ENCODE measurements at regions not wholly inside any gene's neighbourhood (a gene's known extent, or its start where the extent isn't known, plus 50 kb on each side); places are given as distances from the start of the nearest gene placed in this dataset.

- TF ChIP-seq, protein P1, sequence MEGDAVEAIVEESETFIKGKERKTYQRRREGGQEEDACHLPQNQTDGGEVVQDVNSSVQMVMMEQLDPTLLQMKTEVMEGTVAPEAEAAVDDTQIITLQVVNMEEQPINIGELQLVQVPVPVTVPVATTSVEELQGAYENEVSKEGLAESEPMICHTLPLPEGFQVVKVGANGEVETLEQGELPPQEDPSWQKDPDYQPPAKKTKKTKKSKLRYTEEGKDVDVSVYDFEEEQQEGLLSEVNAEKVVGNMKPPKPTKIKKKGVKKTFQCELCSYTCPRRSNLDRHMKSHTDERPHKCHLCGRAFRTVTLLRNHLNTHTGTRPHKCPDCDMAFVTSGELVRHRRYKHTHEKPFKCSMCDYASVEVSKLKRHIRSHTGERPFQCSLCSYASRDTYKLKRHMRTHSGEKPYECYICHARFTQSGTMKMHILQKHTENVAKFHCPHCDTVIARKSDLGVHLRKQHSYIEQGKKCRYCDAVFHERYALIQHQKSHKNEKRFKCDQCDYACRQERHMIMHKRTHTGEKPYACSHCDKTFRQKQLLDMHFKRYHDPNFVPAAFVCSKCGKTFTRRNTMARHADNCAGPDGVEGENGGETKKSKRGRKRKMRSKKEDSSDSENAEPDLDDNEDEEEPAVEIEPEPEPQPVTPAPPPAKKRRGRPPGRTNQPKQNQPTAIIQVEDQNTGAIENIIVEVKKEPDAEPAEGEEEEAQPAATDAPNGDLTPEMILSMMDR (IDR thresholded peaks at IDR 0.05; ENCODE audit: extremely low read depth, missing control alignments) = no peak
- no peak for DNase-seq (ENCODE audit: low spot score)
Measured at GRCh38 chr5:121263456-121263855, 588.2 kb upstream of the FTMT start.

GRCh38 chr5:121264605-121265004 is 587.1 kb upstream of the FTMT start:
- DNase-seq (ENCODE audit: low spot score) = no peak
- TF ChIP-seq, protein P1 (IDR thresholded peaks at IDR 0.05; ENCODE audit: extremely low read depth, missing control alignments) = no peak

DNA sequence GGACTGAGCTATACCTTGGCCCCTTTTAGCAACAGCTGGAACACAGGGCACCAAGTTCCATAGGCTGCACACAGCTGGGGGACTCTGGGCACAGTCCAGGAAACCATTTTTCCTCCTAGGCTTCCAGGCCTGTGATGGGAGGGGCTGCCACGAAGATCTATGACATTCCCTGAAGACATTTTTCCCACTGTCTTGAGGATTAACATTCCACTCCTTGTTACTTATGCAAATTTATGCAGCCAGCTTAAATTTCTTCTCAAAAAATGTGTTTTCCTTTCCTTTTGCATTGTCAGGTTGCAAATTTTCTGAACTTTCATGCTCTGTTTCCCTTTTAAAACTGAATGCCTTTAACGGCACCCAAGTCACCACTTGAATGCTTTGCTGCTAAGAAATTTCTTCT is 580.1 kb upstream of the FTMT start:
- no peak for DNase-seq (ENCODE audit: low spot score)
- TF ChIP-seq, protein P1 (IDR thresholded peaks at IDR 0.05; ENCODE audit: extremely low read depth, missing control alignments) = no peak

GRCh38 chr5:121273833-121274433 is 577.7 kb upstream of the FTMT start:
- DNase-seq (ENCODE audit: low spot score) = no peak
- TF ChIP-seq, protein P1 (IDR thresholded peaks at IDR 0.05; ENCODE audit: extremely low read depth, missing control alignments) = no peak

DNA sequence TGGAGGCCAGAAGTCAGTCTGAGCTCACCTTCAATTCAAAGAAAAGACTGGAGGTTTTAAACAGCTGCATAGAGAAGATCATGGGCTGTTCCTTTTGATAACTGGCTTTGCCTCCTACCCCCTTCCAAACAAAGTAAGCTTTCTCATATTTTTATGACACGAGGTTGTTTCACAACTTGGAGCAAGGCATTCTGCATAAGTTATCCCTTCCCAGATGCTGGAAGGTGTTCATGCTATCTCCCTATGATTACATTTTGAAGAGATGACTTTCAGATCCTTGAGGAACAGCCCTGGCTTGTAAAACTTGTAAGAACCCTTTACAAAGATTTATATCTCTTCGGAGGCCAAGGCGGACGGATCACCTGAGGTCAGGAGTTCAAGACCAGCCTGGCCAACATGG is 571.9 kb upstream of the FTMT start:
- TF ChIP-seq, protein P1 (IDR thresholded peaks at IDR 0.05; ENCODE audit: extremely low read depth, missing control alignments) = no peak
- DNase-seq (ENCODE audit: low spot score) = no peak

- no peak for DNase-seq (ENCODE audit: low spot score)
- TF ChIP-seq, protein P1 (IDR thresholded peaks at IDR 0.05; ENCODE audit: extremely low read depth, missing control alignments) = no peak
Measured at GRCh38 chr5:121285801-121286521, 565.7 kb upstream of the FTMT start.

DNA sequence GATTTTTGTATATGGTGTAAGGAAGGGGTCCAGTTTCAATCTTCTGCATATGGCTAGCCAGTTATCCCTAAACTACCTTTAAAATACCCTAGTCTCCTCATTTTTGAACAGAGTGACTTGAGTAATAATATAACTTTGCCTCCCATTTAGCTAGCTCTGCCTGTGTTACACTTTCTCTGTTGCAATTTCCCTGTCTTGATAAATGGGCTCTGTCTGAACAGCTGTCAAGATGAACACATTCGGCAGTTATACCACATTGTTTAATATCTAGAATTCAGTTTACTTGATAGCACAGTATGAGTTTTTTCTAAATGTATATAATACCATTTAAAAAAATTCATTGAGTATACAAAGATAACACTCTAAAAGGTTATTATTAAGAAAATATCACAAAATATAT is 562.9 kb upstream of the FTMT start:
- TF ChIP-seq, protein P1 (IDR thresholded peaks at IDR 0.05; ENCODE audit: extremely low read depth, missing control alignments) = no peak
- no peak for DNase-seq (ENCODE audit: low spot score)

Measured in GM20000 (cell line).